Small intestine (tissue), 7 donors: ENCODE measurements at regions not wholly inside any gene's neighbourhood (a gene's known extent, or its start where the extent isn't known, plus 50 kb on each side); places are given as distances from the start of the nearest gene placed in this dataset.

Experiments used
- DNase-seq, 2 donors: peaks; one replicate each; pipeline versions ENCODE4 v3.0.0 to v3.0.0-alpha.2; 2013
- FAIRE-seq: peaks from 2 replicates; lab custom pipeline; 2012; peaks lifted over from hg19 to GRCh38; lab: Jason Lieb, UNC
- H3K27ac ChIP-seq, 3 donors: one replicate each; pipeline ENCODE4 v1.5.1; 2013; ENCODE audit warnings: low read length in 2 of 3, mild to moderate bottlenecking in 2 of 3, control low read depth in 1 of 3, inconsistent platforms in 1 of 3, low read depth in 1 of 3, moderate library complexity in 1 of 3
- H3K27me3 ChIP-seq, 3 donors: one replicate each; pipeline ENCODE4 v1.6.1; 2013; ENCODE audit warnings: low read length in 3 of 3, inconsistent platforms in 1 of 3; ENCODE audit not compliant: control insufficient read depth in 3 of 3, insufficient read depth in 3 of 3
- H3K36me3 ChIP-seq, 3 donors: one replicate each; pipeline ENCODE4 v1.6.1; 2013; ENCODE audit warnings: low read length in 3 of 3, inconsistent platforms in 1 of 3, low read depth in 1 of 3, mild to moderate bottlenecking in 1 of 3, moderate library complexity in 1 of 3; ENCODE audit not compliant: control insufficient read depth in 3 of 3, insufficient read depth in 2 of 3
- H3K4me1 ChIP-seq, 3 donors: one replicate each; pipeline ENCODE4 v1.6.1; 2013; ENCODE audit warnings: low read length in 2 of 3, inconsistent platforms in 1 of 3, low read depth in 1 of 3, mild to moderate bottlenecking in 1 of 3, moderate library complexity in 1 of 3; ENCODE audit not compliant: control insufficient read depth in 3 of 3, insufficient read depth in 2 of 3
- H3K4me3 ChIP-seq, 3 donors: one replicate each; pipeline ENCODE4 v1.5.1; 2013; ENCODE audit warnings: low read length in 3 of 3, control low read depth in 1 of 3, inconsistent platforms in 1 of 3, low read depth in 1 of 3, mild to moderate bottlenecking in 1 of 3, moderate library complexity in 1 of 3
- H3K9me3 ChIP-seq, 2 donors: one replicate each; pipeline ENCODE4 v1.6.1; 2013; ENCODE audit warnings: low read depth in 1 of 2, low read length in 1 of 2; ENCODE audit not compliant: control insufficient read depth in 2 of 2, insufficient read depth in 1 of 2
- WGBS, 3 donors: extraction: QIAGEN DNeasy Blood & Tissue Kit; methylation state at CpG; one replicate each; pipeline ENCODE4 v1.1.7; 2013; 5-methylcytosine and 5-hydroxymethylcytosine counted together
- donor health status: healthy with polysubstance abuse.
- donor health status: control.
- donor health status: control.
- donor health status: Bipolar disorder and iron deficiency.
- donor health status: healthy.

- no peaks in the 10 kb centered on the region for H3K27me3 ChIP-seq
- H3K9me3 ChIP-seq: no peaks in the 10 kb centered on the region
- DNase-seq: no peak
- FAIRE-seq: no peak
- no peak overlapping the region for H3K4me3 ChIP-seq
- no peak overlapping the region for H3K27ac ChIP-seq
- no peaks in the 10 kb centered on the region for H3K4me1 ChIP-seq
- H3K36me3 ChIP-seq: no peaks in the 10 kb centered on the region
- WGBS, 3 donors: 92 to 93% (median 93%) methylated on average over 28 of the region's 28 CpGs
These were observed 95.7 kb downstream of the VAPA start for GRCh38 chr18:10009321-10010144.

GRCh38 chr18:10010611-10011015 lies 96.8 kb downstream of the VAPA start:
- peak overlapping the region in 2 of 3 donors; percentile 29 to 43 for H3K27ac ChIP-seq
- 52 to 70% (median 61%) methylated on average over 6 of the region's 6 CpGs for WGBS, 3 donors
- DNase-seq: peak in 1 of 2 donors; percentile 44
- no peak for FAIRE-seq
- no peaks in the 10 kb centered on the region for H3K36me3 ChIP-seq
- H3K4me1 ChIP-seq: no peaks in the 10 kb centered on the region
- H3K4me3 ChIP-seq: no peak overlapping the region
- H3K27me3 ChIP-seq: no peaks in the 10 kb centered on the region
- no peaks in the 10 kb centered on the region for H3K9me3 ChIP-seq

GRCh38 chr18:10011061-10011460 lies 97.2 kb downstream of the VAPA start:
- H3K4me1 ChIP-seq: no peaks in the 10 kb centered on the region
- H3K27ac ChIP-seq: peak overlapping the region in 2 of 3 donors; percentile 25 to 29
- no peaks in the 10 kb centered on the region for H3K27me3 ChIP-seq
- H3K36me3 ChIP-seq: no peaks in the 10 kb centered on the region
- DNase-seq (no peak), FAIRE-seq (no peak)
- H3K9me3 ChIP-seq: no peaks in the 10 kb centered on the region
- no peak overlapping the region for H3K4me3 ChIP-seq
- WGBS, 3 donors: 55 to 68% (median 63%) methylated on average over 4 of the region's 4 CpGs

- FAIRE-seq: no peak
- no peak for DNase-seq
- Histone ChIP-seq H3K36me3 (no peaks in the 10 kb centered on the region), H3K27me3 (no peaks in the 10 kb centered on the region), H3K27ac (no peak overlapping the region), H3K4me3 (no peak overlapping the region), H3K4me1 (no peaks in the 10 kb centered on the region), H3K9me3 (no peaks in the 10 kb centered on the region)
- 88 to 90% (median 90%) methylated on average over 2 of the region's 2 CpGs for WGBS, 3 donors
These were observed 97.9 kb downstream of the VAPA start for GRCh38 chr18:10011751-10012150.

- FAIRE-seq: no peak
- 56 to 87% (median 70%) methylated on average over 4 of the region's 4 CpGs for WGBS, 3 donors
- H3K4me1 ChIP-seq: no peaks in the 10 kb centered on the region
These were observed 98.7 kb downstream of the VAPA start for GRCh38 chr18:10012526-10012925.

GRCh38 chr18:10013621-10014543 lies 100.1 kb downstream of the VAPA start:
- H3K36me3 ChIP-seq: no peaks in the 10 kb centered on the region
- H3K27me3 ChIP-seq: no peaks in the 10 kb centered on the region
- H3K4me3 ChIP-seq: no peak overlapping the region
- DNase-seq: no peak
- H3K27ac ChIP-seq: no peak overlapping the region
- no peaks in the 10 kb centered on the region for H3K4me1 ChIP-seq
- no peak for FAIRE-seq
- WGBS, 3 donors: 77 to 85% (median 84%) methylated on average over 17 of the region's 17 CpGs
- no peaks in the 10 kb centered on the region for H3K9me3 ChIP-seq

More at GRCh38 chr18:10012526-10012925, 98.7 kb downstream of the VAPA start:
- no peak for DNase-seq
- Histone ChIP-seq H3K27me3 (no peaks in the 10 kb centered on the region), H3K36me3 (no peaks in the 10 kb centered on the region), H3K27ac (no peak overlapping the region), H3K4me3 (no peak overlapping the region), H3K9me3 (no peaks in the 10 kb centered on the region)

- DNase-seq (no peak), FAIRE-seq (no peak)
- Histone ChIP-seq H3K9me3 (no peaks in the 10 kb centered on the region), H3K4me1 (no peaks in the 10 kb centered on the region), H3K27ac (no peak overlapping the region), H3K27me3 (no peaks in the 10 kb centered on the region), H3K36me3 (no peaks in the 10 kb centered on the region), H3K4me3 (no peak overlapping the region)
- WGBS, 3 donors: 72 to 75% (median 72%) methylated on average over 9 of the region's 9 CpGs
These were observed 101.5 kb downstream of the VAPA start for GRCh38 chr18:10015288-10015701.

GRCh38 chr18:10015941-10016819 lies 102.4 kb downstream of the VAPA start:
- Histone ChIP-seq H3K27ac (no peak overlapping the region), H3K9me3 (no peaks in the 10 kb centered on the region), H3K27me3 (no peaks in the 10 kb centered on the region), H3K4me3 (no peak overlapping the region), H3K4me1 (no peaks in the 10 kb centered on the region), H3K36me3 (no peaks in the 10 kb centered on the region)
- no peak for FAIRE-seq
- no peak for DNase-seq
- 63 to 75% (median 71%) methylated on average over 7 of the region's 7 CpGs for WGBS, 3 donors
